Hepatocyte (in vitro differentiated cells): ENCODE measurements at regions not wholly inside any gene's neighbourhood (a gene's known extent, or its start where the extent isn't known, plus 50 kb on each side); places are given as distances from the start of the nearest gene placed in this dataset.

ENCODE experiments used
- EZH2 ChIP-seq: fragments of 200-600 bp; sonication (generic); IDR thresholded peaks from 2 replicates; pipeline ENCODE4 v1.6.1; 2016; ENCODE audit warnings: antibody characterized with exemption, mild to moderate bottlenecking, borderline replicate concordance
- TF ChIP-seq, protein P1 (sequence below): fragments of 200-600 bp; sonication (generic); IDR thresholded peaks from 2 replicates; pipeline ENCODE4 v1.5.1; 2016; ENCODE audit warnings: antibody characterized with exemption, mild to moderate bottlenecking; ENCODE audit not compliant: poor library complexity

DNA sequence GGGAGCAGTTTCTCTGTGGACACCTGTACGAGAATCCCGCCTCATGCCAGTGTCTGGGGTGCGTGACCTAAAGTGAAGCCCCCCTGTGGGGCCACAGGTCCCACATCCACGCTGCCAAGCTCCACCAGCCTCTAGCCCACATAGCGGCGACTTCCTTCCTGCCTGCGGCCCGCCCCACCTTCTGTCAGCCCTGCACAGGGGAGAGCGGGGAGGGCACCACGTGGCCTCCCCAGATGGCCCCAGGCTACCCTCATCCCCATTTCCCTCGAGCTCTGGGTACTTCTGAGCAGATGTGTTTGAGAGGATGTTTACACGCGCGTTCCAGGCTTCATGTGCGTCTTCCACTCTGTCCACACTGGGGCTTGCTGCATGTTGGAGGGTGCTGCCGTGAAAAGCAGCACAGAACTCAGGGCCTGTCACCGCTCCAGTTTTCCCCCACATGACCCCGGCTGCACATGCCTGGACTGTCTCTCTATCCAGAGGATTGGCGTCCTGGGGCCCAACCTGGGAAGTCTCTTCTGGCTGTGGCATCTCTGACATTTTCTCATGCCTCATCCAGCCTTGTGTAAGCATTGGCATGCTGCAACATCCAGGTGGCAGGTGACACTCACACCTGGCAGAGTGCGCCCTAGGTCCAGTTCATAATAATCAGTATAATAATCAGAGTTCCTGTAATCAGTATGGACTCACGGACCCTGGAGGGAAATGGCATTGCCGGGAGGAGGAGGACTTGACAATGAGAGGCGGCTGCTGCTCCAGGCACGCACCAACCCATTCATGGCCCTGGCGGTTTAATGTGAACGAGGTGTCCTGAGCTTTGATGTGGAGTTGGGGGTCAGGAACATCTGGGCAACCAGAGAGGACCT lies 146.3 kb upstream of the TWIST2 start:
- TF ChIP-seq, protein P1, sequence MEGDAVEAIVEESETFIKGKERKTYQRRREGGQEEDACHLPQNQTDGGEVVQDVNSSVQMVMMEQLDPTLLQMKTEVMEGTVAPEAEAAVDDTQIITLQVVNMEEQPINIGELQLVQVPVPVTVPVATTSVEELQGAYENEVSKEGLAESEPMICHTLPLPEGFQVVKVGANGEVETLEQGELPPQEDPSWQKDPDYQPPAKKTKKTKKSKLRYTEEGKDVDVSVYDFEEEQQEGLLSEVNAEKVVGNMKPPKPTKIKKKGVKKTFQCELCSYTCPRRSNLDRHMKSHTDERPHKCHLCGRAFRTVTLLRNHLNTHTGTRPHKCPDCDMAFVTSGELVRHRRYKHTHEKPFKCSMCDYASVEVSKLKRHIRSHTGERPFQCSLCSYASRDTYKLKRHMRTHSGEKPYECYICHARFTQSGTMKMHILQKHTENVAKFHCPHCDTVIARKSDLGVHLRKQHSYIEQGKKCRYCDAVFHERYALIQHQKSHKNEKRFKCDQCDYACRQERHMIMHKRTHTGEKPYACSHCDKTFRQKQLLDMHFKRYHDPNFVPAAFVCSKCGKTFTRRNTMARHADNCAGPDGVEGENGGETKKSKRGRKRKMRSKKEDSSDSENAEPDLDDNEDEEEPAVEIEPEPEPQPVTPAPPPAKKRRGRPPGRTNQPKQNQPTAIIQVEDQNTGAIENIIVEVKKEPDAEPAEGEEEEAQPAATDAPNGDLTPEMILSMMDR = no peak
- no peak for TF ChIP-seq EZH2
